ENCODE measurements at regions not wholly inside any gene's neighbourhood (a gene's known extent, or its start where the extent isn't known, plus 50 kb on each side); places are given as distances from the start of the nearest gene placed in this dataset.

GRCh38 chr11:134613646-134614045 lies 201.6 kb upstream of the B3GAT1 start:
- Histone ChIP-seq H3K4me3 (ENCODE audit: low read depth, low read length) (no peak overlapping the region), H3K27me3 (ENCODE audit: control insufficient read depth, insufficient read depth, low read length) (no peaks in the 10 kb centered on the region), H3K36me3 (ENCODE audit: control insufficient read depth, insufficient read depth, low read length) (no peaks in the 10 kb centered on the region)
- FAIRE-seq (no peak), DNase-seq (ENCODE audit: low read depth) (no peak)
- no peak for TF ChIP-seq CTCF (IDR thresholded peaks at IDR 0.05; ENCODE audit: insufficient read depth, low read length, severe bottlenecking)

GRCh38 chr11:134612140-134613030 lies 200.3 kb upstream of the B3GAT1 start:
- FAIRE-seq: no peak
- no peak for TF ChIP-seq CTCF (IDR thresholded peaks at IDR 0.05; ENCODE audit: insufficient read depth, low read length, severe bottlenecking)
- H3K27me3 ChIP-seq (ENCODE audit: control insufficient read depth, insufficient read depth, low read length): no peaks in the 10 kb centered on the region

GRCh38 chr11:134611537-134611936 lies 199.5 kb upstream of the B3GAT1 start:
- FAIRE-seq (no peak), DNase-seq (ENCODE audit: low read depth) (no peak)
- Histone ChIP-seq H3K4me3 (ENCODE audit: low read depth, low read length) (no peak overlapping the region), H3K36me3 (ENCODE audit: control insufficient read depth, insufficient read depth, low read length) (no peaks in the 10 kb centered on the region), H3K27me3 (ENCODE audit: control insufficient read depth, insufficient read depth, low read length) (no peaks in the 10 kb centered on the region)
- TF ChIP-seq CTCF (IDR thresholded peaks at IDR 0.05; ENCODE audit: insufficient read depth, low read length, severe bottlenecking): no peak

More at GRCh38 chr11:134612140-134613030, 200.3 kb upstream of the B3GAT1 start:
- no peak for DNase-seq (ENCODE audit: low read depth)
- H3K36me3 ChIP-seq (ENCODE audit: control insufficient read depth, insufficient read depth, low read length): no peaks in the 10 kb centered on the region
- H3K4me3 ChIP-seq (ENCODE audit: low read depth, low read length): no peak overlapping the region

- FAIRE-seq (no peak), DNase-seq (ENCODE audit: low read depth) (no peak)
- Histone ChIP-seq H3K4me3 (ENCODE audit: low read depth, low read length) (no peak overlapping the region), H3K36me3 (ENCODE audit: control insufficient read depth, insufficient read depth, low read length) (no peaks in the 10 kb centered on the region), H3K27me3 (ENCODE audit: control insufficient read depth, insufficient read depth, low read length) (no peaks in the 10 kb centered on the region)
- no peak for TF ChIP-seq CTCF (IDR thresholded peaks at IDR 0.05; ENCODE audit: insufficient read depth, low read length, severe bottlenecking)
Observed at GRCh38 chr11:134610116-134610910, 198.3 kb upstream of the B3GAT1 start.

- no peak for TF ChIP-seq CTCF (IDR thresholded peaks at IDR 0.05; ENCODE audit: insufficient read depth, low read length, severe bottlenecking)
- no peaks in the 10 kb centered on the region for H3K27me3 ChIP-seq (ENCODE audit: control insufficient read depth, insufficient read depth, low read length)
- FAIRE-seq (no peak), DNase-seq (ENCODE audit: low read depth) (no peak)
- no peak overlapping the region for H3K4me3 ChIP-seq (ENCODE audit: low read depth, low read length)
- H3K36me3 ChIP-seq (ENCODE audit: control insufficient read depth, insufficient read depth, low read length): no peaks in the 10 kb centered on the region
Observed at GRCh38 chr11:134609361-134610115, 197.5 kb upstream of the B3GAT1 start.

Measured in bronchial epithelial cell (primary cell).